ENCODE measurements at regions not wholly inside any gene's neighbourhood (a gene's known extent, or its start where the extent isn't known, plus 50 kb on each side); places are given as distances from the start of the nearest gene placed in this dataset.

DNA sequence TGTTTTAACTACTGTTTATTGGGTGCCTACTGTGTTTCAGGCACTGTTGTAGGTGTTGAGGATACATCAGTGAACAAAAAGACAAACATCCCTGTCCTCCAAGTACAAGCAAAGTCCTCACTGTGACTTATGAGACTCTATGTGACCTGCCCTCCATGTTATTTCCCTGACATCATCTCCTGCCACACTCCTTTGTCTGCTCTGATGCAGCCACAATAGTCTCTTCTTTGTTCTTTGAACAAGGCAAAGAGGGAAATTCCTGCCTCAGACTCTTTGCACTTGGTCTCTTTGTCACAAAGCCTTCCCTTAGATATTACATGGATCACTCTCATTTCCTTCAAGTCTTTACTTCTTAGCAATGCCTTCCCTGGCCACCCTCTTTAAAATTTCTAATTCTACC is 240.1 kb upstream of the SRRM4 start:
- H3K4me3 ChIP-seq (ENCODE audit: low read depth, low read length) = no peak overlapping the region
- DNase-seq (ENCODE audit: low read depth) = no peak
- TF ChIP-seq, protein P1, sequence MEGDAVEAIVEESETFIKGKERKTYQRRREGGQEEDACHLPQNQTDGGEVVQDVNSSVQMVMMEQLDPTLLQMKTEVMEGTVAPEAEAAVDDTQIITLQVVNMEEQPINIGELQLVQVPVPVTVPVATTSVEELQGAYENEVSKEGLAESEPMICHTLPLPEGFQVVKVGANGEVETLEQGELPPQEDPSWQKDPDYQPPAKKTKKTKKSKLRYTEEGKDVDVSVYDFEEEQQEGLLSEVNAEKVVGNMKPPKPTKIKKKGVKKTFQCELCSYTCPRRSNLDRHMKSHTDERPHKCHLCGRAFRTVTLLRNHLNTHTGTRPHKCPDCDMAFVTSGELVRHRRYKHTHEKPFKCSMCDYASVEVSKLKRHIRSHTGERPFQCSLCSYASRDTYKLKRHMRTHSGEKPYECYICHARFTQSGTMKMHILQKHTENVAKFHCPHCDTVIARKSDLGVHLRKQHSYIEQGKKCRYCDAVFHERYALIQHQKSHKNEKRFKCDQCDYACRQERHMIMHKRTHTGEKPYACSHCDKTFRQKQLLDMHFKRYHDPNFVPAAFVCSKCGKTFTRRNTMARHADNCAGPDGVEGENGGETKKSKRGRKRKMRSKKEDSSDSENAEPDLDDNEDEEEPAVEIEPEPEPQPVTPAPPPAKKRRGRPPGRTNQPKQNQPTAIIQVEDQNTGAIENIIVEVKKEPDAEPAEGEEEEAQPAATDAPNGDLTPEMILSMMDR (IDR thresholded peaks at IDR 0.05; ENCODE audit: insufficient read depth, low read depth, low read length) = no peak

DNA sequence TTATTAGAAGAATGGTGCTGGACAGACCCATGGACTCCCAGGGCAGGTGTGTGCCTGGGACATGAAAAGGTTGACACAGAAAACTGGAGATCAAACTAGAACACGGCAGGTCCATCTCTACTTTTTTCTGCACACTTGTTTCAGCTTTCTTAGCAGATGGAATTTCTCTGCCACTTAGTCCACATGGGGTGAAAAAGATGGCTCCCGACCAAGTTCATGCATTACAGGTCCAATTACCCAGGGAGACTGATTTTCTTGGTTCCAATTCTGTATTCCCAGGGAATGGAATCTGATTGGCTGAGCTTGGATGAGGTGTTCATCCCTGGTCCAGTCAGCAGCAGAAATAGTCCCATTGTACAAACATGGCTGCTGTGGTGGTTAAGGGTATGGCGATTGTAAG is 238.9 kb upstream of the SRRM4 start:
- H3K4me3 ChIP-seq (ENCODE audit: low read depth, low read length) = no peak overlapping the region
- TF ChIP-seq, protein P1 (IDR thresholded peaks at IDR 0.05; ENCODE audit: insufficient read depth, low read depth, low read length) = no peak
- DNase-seq (ENCODE audit: low read depth) = no peak

DNA sequence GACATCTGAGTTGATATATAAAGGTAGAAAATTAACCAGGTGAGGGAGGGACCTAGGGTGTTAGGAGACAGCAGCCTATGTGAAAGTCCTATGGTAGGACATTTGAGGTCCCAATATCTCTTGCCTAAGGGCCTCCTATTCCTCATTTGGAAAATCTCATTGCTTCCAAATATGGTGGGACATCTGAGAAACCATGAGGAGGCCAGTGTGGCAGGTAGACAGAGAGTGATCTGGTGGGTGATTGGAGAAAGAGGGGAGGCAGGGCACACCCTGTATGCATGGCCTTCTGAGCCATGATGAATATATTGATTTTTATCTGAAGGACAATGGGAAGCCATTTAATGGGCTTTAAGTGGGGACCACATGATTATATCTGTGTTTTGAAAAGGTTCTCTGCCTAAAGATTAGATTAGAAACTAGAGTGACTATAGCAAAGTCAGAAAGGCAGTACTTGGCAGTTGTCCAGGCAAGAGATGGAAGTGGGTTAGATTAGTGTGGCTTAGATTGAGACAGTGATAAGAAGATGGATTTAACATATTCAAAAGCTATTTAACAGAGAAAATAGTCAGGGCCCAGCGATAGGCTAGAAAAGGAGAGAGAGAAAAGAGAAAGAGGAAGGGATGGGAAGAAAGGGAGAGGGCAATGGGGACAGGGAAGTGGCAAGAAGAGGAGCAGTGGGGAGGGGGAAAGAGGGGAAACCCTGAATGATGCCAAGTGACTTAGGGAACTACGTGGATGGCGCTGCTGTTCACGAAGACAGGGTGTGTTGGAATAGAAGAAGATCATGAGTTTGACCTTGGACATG is 237.2 kb upstream of the SRRM4 start:
- TF ChIP-seq, protein P1 (IDR thresholded peaks at IDR 0.05; ENCODE audit: insufficient read depth, low read depth, low read length) = no peak
- H3K4me3 ChIP-seq (ENCODE audit: low read depth, low read length) = no peak overlapping the region
- DNase-seq (ENCODE audit: low read depth) = no peak

DNA sequence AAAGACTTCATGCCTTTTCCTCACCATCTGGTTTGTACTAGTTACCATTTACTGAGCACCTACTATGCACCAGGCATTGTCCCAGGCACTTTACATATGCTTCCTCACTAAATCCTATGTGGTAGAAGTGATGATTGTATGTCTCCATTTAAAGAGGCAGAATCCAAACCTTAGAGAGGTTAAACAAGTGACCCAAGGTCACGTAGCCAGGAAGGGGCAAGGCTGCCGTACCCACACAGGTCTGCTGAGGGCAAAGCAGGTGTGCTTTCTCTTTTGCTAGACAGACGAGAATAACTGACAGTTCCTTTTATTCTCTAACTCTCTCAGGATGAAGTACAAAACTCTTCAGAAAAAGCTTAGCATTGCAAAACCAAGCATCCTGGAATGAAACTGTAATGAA is 235.2 kb upstream of the SRRM4 start:
- no peak overlapping the region for H3K4me3 ChIP-seq (ENCODE audit: low read depth, low read length)
- TF ChIP-seq, protein P1 (IDR thresholded peaks at IDR 0.05; ENCODE audit: insufficient read depth, low read depth, low read length) = no peak

DNA sequence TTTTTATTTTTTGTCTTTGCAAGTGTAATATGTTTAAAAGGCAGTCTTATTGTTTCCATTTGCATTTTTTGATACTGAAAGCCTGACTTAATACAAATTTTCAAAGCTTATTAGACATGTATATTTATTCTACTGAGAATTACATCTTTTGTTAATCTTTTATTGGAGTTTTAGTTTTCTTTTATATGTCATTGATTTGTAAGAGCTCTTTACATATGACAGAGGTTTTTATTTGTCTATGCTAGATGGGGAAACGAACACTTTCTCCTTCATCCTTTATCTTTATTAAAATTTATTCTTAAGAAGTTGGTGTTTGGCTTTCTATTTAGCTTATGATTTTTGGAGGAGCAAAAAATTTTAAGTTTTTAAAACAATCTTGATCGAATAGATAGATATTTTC is 234.4 kb upstream of the SRRM4 start:
- DNase-seq (ENCODE audit: low read depth) = no peak
- H3K4me3 ChIP-seq (ENCODE audit: low read depth, low read length) = no peak overlapping the region
- TF ChIP-seq, protein P1 (IDR thresholded peaks at IDR 0.05; ENCODE audit: insufficient read depth, low read depth, low read length) = no peak

More for the DNA sequence above, 235.2 kb upstream of the SRRM4 start:
- no peak for DNase-seq (ENCODE audit: low read depth)

DNA sequence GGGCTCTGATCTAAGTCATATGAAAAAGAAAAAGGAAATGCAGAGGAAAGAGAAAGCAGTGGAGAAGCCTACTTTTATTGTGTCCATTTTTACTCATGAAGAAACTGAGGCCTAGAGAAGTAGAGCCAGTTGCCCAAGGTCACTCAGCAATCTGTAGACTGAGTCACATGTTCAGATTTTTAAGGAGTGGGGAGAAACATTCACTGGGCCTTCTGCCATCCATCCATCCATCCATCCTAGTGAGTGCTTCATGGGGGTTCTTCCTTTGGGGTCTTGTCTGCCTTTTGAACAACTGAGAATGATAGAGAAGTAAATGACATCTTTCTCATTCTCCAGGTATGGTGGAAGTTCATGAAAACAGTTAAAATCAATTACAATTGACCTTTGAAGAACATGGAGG is 233.6 kb upstream of the SRRM4 start:
- DNase-seq (ENCODE audit: low read depth) = no peak
- H3K4me3 ChIP-seq (ENCODE audit: low read depth, low read length) = no peak overlapping the region
- TF ChIP-seq, protein P1 (IDR thresholded peaks at IDR 0.05; ENCODE audit: insufficient read depth, low read depth, low read length) = no peak

All from fibroblast of villous mesenchyme (primary cell).